DND-41 (cell line): ENCODE measurements at regions not wholly inside any gene's neighbourhood (a gene's known extent, or its start where the extent isn't known, plus 50 kb on each side); places are given as distances from the start of the nearest gene placed in this dataset.

ENCODE experiments used
- ATAC-seq: fragments of 200-7000 bp; cut with Tn5 transposase; 3 replicates; pipeline ENCODE4 v1.9.1; 2021; ENCODE audit warnings: low read depth; ENCODE audit not compliant: insufficient read depth
- DNase-seq: peaks from one replicate; pipeline ENCODE4 v3.0.0-alpha.2; 2020
- H2AFZ ChIP-seq: 2 replicates; pipeline ENCODE4 v1.6.0; 2012; ENCODE audit warnings: low read depth, low read length
- H3K27ac ChIP-seq: 2 replicates; pipeline ENCODE4 v1.5.1; 2012; ENCODE audit warnings: low read length, inconsistent platforms
- H3K27me3 ChIP-seq: fragments of 200-600 bp; sonication (generic); 2 replicates; pipeline ENCODE4 v1.6.0; 2012; ENCODE audit warnings: low read length, mild to moderate bottlenecking, inconsistent platforms; ENCODE audit not compliant: insufficient read depth, poor library complexity
- H3K36me3 ChIP-seq: 2 replicates; pipeline ENCODE4 v1.5.1; 2012; ENCODE audit warnings: low read length, inconsistent platforms; ENCODE audit not compliant: insufficient read depth
- H3K4me1 ChIP-seq: 2 replicates; pipeline ENCODE4 v1.5.1; 2012; ENCODE audit warnings: mild to moderate bottlenecking, low read length; ENCODE audit not compliant: insufficient read depth
- H3K4me2 ChIP-seq: 2 replicates; pipeline ENCODE4 v1.6.0; 2012; ENCODE audit warnings: mild to moderate bottlenecking, moderate library complexity, low read length, inconsistent platforms; ENCODE audit not compliant: insufficient read depth
- H3K4me3 ChIP-seq, 2 experiments: fragments of 200-600 bp in 1 of 2; shearing (Covaris generic) in 1 of 2; 2 replicates each; pipeline ENCODE4 v1.5.1; 2012 to 2016; ENCODE audit warnings: inconsistent platforms in 2 of 2, low read length in 2 of 2, mild to moderate bottlenecking in 2 of 2, low read depth in 1 of 2, moderate library complexity in 1 of 2
- H3K79me2 ChIP-seq: 2 replicates; pipeline ENCODE4 v1.6.0; 2012; ENCODE audit warnings: low read length, inconsistent platforms; ENCODE audit not compliant: insufficient read depth
- H3K9ac ChIP-seq: 2 replicates; pipeline ENCODE4 v1.6.0; 2012; ENCODE audit warnings: low read depth, mild to moderate bottlenecking, inconsistent platforms, low read length, moderate library complexity
- H3K9me3 ChIP-seq: 2 replicates; pipeline ENCODE4 v1.5.1; 2012; ENCODE audit warnings: low read length, moderate library complexity, mild to moderate bottlenecking, inconsistent platforms; ENCODE audit not compliant: insufficient read depth, severe bottlenecking
- H4K20me1 ChIP-seq: 2 replicates; pipeline ENCODE4 v1.6.0; 2012; ENCODE audit warnings: low read length; ENCODE audit not compliant: insufficient read depth
- EZH2 ChIP-seq: IDR thresholded peaks from 3 replicates; pipeline ENCODE4 v1.6.1; 2012; ENCODE audit warnings: borderline replicate concordance, low read depth, mild to moderate bottlenecking, moderate library complexity, low read length, inconsistent platforms; ENCODE audit not compliant: severe bottlenecking
- TF ChIP-seq, protein P1 (sequence below): IDR thresholded peaks from 2 replicates; pipeline ENCODE4 v1.5.1; 2012; ENCODE audit warnings: borderline replicate concordance, low read length, moderate library complexity, mild to moderate bottlenecking; ENCODE audit not compliant: poor library complexity, severe bottlenecking; ENCODE audit errors: extremely low read depth

DNA sequence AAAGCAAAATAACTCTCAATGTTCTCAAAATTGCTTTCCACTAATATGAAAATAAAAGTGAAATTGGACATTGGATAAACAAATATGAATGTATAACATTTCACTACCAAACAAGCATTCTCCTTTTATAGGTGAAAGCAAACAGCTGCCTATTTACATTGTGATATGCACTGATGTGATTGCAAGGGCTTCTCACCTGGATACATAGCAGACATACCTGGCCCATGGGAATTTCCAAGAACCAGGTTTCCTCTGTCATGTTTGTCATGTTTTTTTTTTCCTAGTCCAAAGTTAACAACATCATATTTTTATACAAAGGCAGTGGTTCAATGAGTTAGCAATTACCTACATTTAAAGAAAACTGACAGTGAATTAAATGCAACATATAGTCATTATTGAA lies 228.5 kb downstream of the ANKRD50 start:
- no peak for DNase-seq
- no peak overlapping the region for H2AFZ ChIP-seq

DNA sequence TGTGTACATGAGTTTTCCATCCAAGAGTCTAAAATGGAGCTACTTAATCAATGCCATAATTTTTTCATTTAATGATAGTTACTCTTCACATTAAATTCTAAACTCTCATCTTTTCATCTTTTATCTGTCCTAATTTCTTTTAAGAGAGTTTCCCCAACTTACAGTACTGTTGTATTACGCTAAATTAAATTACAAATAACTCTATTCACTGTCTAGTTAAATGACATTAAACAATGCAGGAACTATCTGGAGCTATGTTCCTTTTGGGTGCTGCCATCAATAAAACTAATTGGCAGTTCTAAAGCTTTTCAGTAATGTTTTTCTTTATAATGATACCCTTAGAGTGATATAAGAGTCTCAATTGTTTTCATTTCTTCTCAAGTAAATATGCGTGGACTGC lies 227.6 kb downstream of the ANKRD50 start:
- H2AFZ ChIP-seq, result no peak overlapping the region
- no peak overlapping the region for H3K27ac ChIP-seq
- no peaks in the 10 kb centered on the region for H3K27me3 ChIP-seq
- H4K20me1 ChIP-seq, result no peaks in the 10 kb centered on the region
- no peaks in the 10 kb centered on the region for H3K36me3 ChIP-seq
- no peak for DNase-seq
- TF ChIP-seq, protein P1, sequence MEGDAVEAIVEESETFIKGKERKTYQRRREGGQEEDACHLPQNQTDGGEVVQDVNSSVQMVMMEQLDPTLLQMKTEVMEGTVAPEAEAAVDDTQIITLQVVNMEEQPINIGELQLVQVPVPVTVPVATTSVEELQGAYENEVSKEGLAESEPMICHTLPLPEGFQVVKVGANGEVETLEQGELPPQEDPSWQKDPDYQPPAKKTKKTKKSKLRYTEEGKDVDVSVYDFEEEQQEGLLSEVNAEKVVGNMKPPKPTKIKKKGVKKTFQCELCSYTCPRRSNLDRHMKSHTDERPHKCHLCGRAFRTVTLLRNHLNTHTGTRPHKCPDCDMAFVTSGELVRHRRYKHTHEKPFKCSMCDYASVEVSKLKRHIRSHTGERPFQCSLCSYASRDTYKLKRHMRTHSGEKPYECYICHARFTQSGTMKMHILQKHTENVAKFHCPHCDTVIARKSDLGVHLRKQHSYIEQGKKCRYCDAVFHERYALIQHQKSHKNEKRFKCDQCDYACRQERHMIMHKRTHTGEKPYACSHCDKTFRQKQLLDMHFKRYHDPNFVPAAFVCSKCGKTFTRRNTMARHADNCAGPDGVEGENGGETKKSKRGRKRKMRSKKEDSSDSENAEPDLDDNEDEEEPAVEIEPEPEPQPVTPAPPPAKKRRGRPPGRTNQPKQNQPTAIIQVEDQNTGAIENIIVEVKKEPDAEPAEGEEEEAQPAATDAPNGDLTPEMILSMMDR, result no peak
- TF ChIP-seq EZH2, result no peak
- no peak overlapping the region for H3K4me3 ChIP-seq
- no peak overlapping the region for H3K4me2 ChIP-seq
- H3K9ac ChIP-seq, result no peak overlapping the region
- no peak for ATAC-seq
- H3K4me1 ChIP-seq, result no peaks in the 10 kb centered on the region
- no peaks in the 10 kb centered on the region for H3K79me2 ChIP-seq
- H3K9me3 ChIP-seq, result no peaks in the 10 kb centered on the region

More for the DNA sequence above, 228.5 kb downstream of the ANKRD50 start:
- TF ChIP-seq, protein P1, result no peak
- TF ChIP-seq EZH2, result no peak
- no peaks in the 10 kb centered on the region for H4K20me1 ChIP-seq
- no peaks in the 10 kb centered on the region for H3K27me3 ChIP-seq
- no peak overlapping the region for H3K4me2 ChIP-seq
- no peaks in the 10 kb centered on the region for H3K9me3 ChIP-seq
- H3K27ac ChIP-seq, result no peak overlapping the region
- H3K36me3 ChIP-seq, result no peaks in the 10 kb centered on the region
- no peaks in the 10 kb centered on the region for H3K79me2 ChIP-seq
- H3K9ac ChIP-seq, result no peak overlapping the region
- H3K4me1 ChIP-seq, result no peaks in the 10 kb centered on the region
- no peak overlapping the region for H3K4me3 ChIP-seq
- no peak for ATAC-seq

DNA sequence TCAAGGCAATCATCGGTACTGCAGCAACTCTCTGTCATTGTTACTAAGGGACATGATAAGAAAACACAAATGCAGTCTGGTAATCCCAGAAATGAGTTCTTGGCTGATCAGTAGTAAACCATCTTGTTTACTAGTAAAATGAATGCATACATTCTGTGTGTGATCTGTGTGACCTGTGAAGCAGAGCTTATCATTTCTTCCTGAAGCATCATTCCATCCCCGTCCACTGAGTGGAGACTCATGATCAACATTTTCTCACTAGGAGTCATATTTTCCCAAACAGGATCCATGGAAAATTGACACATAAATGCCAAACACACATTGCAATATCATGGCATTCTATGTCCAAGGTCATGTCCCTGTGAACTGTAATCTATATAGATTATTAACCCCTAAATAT lies 226.1 kb downstream of the ANKRD50 start:
- H4K20me1 ChIP-seq, result no peaks in the 10 kb centered on the region
- TF ChIP-seq EZH2, result no peak
- TF ChIP-seq, protein P1, result no peak
- no peak overlapping the region for H3K4me2 ChIP-seq
- no peaks in the 10 kb centered on the region for H3K4me1 ChIP-seq
- H2AFZ ChIP-seq, result no peak overlapping the region
- H3K27me3 ChIP-seq, result no peaks in the 10 kb centered on the region
- no peak overlapping the region for H3K4me3 ChIP-seq
- no peak overlapping the region for H3K9ac ChIP-seq
- no peaks in the 10 kb centered on the region for H3K79me2 ChIP-seq
- DNase-seq, result no peak
- no peaks in the 10 kb centered on the region for H3K9me3 ChIP-seq
- H3K36me3 ChIP-seq, result no peaks in the 10 kb centered on the region
- ATAC-seq, result no peak
- no peak overlapping the region for H3K27ac ChIP-seq

DNA sequence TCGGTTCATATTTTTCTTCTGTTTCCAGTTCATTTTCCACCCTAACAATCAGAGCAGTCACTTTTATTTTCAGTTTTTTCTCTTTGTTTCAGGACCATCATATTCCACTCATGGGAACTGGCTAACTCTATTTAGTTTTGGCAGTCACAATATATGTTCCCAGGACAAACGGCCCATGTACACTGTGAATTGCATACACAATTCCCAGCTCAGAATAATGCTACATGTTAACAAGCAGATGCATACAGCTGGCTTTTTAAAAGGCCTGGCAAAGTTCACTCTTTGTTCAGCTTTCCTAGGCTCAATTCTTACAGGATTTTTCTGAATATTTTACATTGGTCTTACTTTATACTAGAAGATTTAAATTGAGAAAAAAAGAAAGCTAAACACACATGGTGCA lies 224.9 kb downstream of the ANKRD50 start:
- ATAC-seq, result no peak
- Histone ChIP-seq H3K36me3 (no peaks in the 10 kb centered on the region), H3K9ac (no peak overlapping the region), H3K4me2 (no peak overlapping the region), H3K27me3 (no peaks in the 10 kb centered on the region), H4K20me1 (no peaks in the 10 kb centered on the region), H3K79me2 (no peaks in the 10 kb centered on the region), H3K9me3 (no peaks in the 10 kb centered on the region), H3K4me3 (no peak overlapping the region), H3K4me1 (no peaks in the 10 kb centered on the region), H2AFZ (no peak overlapping the region), H3K27ac (no peak overlapping the region)
- DNase-seq, result no peak
- TF ChIP-seq, protein P1, result no peak
- TF ChIP-seq EZH2, result no peak
